ENCODE measurements at regions not wholly inside any gene's neighbourhood (a gene's known extent, or its start where the extent isn't known, plus 50 kb on each side); places are given as distances from the start of the nearest gene placed in this dataset.

- DNase-seq (ENCODE audit: low spot score) = no peak
Measured at GRCh38 chr6:139852488-139853140, 478.2 kb upstream of the CITED2 start.

- DNase-seq (ENCODE audit: low spot score) = no peak
Measured at GRCh38 chr6:139852067-139852466, 477.6 kb upstream of the CITED2 start.

- DNase-seq (ENCODE audit: low spot score) = no peak
Measured at GRCh38 chr6:139851206-139851605, 476.8 kb upstream of the CITED2 start.

- DNase-seq (ENCODE audit: low spot score) = no peak
Measured at GRCh38 chr6:139850512-139850911, 476.1 kb upstream of the CITED2 start.

- no peak for DNase-seq (ENCODE audit: low spot score)
Measured at GRCh38 chr6:139847457-139847813, 473.0 kb upstream of the CITED2 start.

- peak; percentile 17 for DNase-seq (ENCODE audit: low spot score)
Measured at GRCh38 chr6:139846538-139847456, 472.3 kb upstream of the CITED2 start.

- no peak for DNase-seq (ENCODE audit: low spot score)
Measured at GRCh38 chr6:139844907-139845306, 470.5 kb upstream of the CITED2 start.

GRCh38 chr6:139841794-139842215, 467.4 kb upstream of the CITED2 start:
- DNase-seq (ENCODE audit: low spot score) = no peak

- DNase-seq (ENCODE audit: low spot score) = no peak
Measured at GRCh38 chr6:139839506-139840156, 465.2 kb upstream of the CITED2 start.

GRCh38 chr6:139834232-139834631, 459.8 kb upstream of the CITED2 start:
- DNase-seq (ENCODE audit: low spot score) = no peak

GRCh38 chr6:139833592-139833991, 459.1 kb upstream of the CITED2 start:
- DNase-seq (ENCODE audit: low spot score) = no peak

- no peak for DNase-seq (ENCODE audit: low spot score)
Measured at GRCh38 chr6:139832493-139833305, 458.3 kb upstream of the CITED2 start.

- DNase-seq (ENCODE audit: low spot score) = no peak
Measured at GRCh38 chr6:139829576-139829975, 455.1 kb upstream of the CITED2 start.

- DNase-seq (ENCODE audit: low spot score) = no peak
Measured at GRCh38 chr6:139828751-139829519, 454.5 kb upstream of the CITED2 start.

GRCh38 chr6:139825935-139826374, 451.5 kb upstream of the CITED2 start:
- no peak for DNase-seq (ENCODE audit: low spot score)

GRCh38 chr6:139824864-139825263, 450.4 kb upstream of the CITED2 start:
- no peak for DNase-seq (ENCODE audit: low spot score)

GRCh38 chr6:139823808-139824126, 449.3 kb upstream of the CITED2 start:
- no peak for DNase-seq (ENCODE audit: low spot score)

GRCh38 chr6:139823099-139823807, 448.8 kb upstream of the CITED2 start:
- no peak for DNase-seq (ENCODE audit: low spot score)

- DNase-seq (ENCODE audit: low spot score) = no peak
Measured at GRCh38 chr6:139821676-139822223, 447.3 kb upstream of the CITED2 start.

- DNase-seq (ENCODE audit: low spot score) = no peak
Measured at GRCh38 chr6:139820210-139820609, 445.8 kb upstream of the CITED2 start.
